NCI-H524 (cell line): ENCODE measurements at regions not wholly inside any gene's neighbourhood (a gene's known extent, or its start where the extent isn't known, plus 50 kb on each side); places are given as distances from the start of the nearest gene placed in this dataset.
A peak's percentile ranks its signal among the peaks of the same experiment; 100 is the strongest.

Source experiments
- DNase-seq, 2 experiments: peaks; one replicate each; lab custom pipeline; 2025; lab: John Stamatoyannopoulos, UW

- no peak for DNase-seq
Observed at GRCh38 chr16:80418517-80419355, 122.1 kb upstream of the DYNLRB2 start.

- DNase-seq = no peak
Observed at GRCh38 chr16:80417706-80418271, 123.0 kb upstream of the DYNLRB2 start.

- DNase-seq = no peak
Observed at GRCh38 chr16:80408014-80408413, 132.8 kb upstream of the DYNLRB2 start.

GRCh38 chr16:80407265-80407987 is 133.4 kb upstream of the DYNLRB2 start:
- DNase-seq = no peak

GRCh38 chr16:80404847-80405246 is 135.9 kb upstream of the DYNLRB2 start:
- no peak for DNase-seq

- no peak for DNase-seq
Observed at GRCh38 chr16:80403894-80404293, 136.9 kb upstream of the DYNLRB2 start.

- DNase-seq = no peak
Observed at GRCh38 chr16:80390871-80391489, 149.8 kb upstream of the DYNLRB2 start.

- DNase-seq = no peak
Observed at GRCh38 chr16:80390046-80390445, 150.7 kb upstream of the DYNLRB2 start.

- DNase-seq = no peak
Observed at GRCh38 chr16:80389338-80389737, 151.5 kb upstream of the DYNLRB2 start.

- DNase-seq = no peak
Observed at GRCh38 chr16:80387318-80387921, 153.4 kb upstream of the DYNLRB2 start.

- DNase-seq = no peak
Observed at GRCh38 chr16:80384862-80385261, 155.9 kb upstream of the DYNLRB2 start.

GRCh38 chr16:80380514-80380913 is 160.3 kb upstream of the DYNLRB2 start:
- peak; percentile 83 to 88 for DNase-seq

- no peak for DNase-seq
Observed at GRCh38 chr16:80377096-80377956, 163.5 kb upstream of the DYNLRB2 start.

- DNase-seq = no peak
Observed at GRCh38 chr16:80375973-80376372, 164.8 kb upstream of the DYNLRB2 start.

- DNase-seq = no peak
Observed at GRCh38 chr16:80375513-80375912, 165.3 kb upstream of the DYNLRB2 start.

GRCh38 chr16:80372341-80372740 is 168.5 kb upstream of the DYNLRB2 start:
- no peak for DNase-seq

- DNase-seq = peak; percentile 28 to 62
Observed at GRCh38 chr16:80369138-80369958, 171.4 kb upstream of the DYNLRB2 start.

- no peak for DNase-seq
Observed at GRCh38 chr16:80367037-80367658, 173.6 kb upstream of the DYNLRB2 start.

- DNase-seq = no peak
Observed at GRCh38 chr16:80366023-80366422, 174.8 kb upstream of the DYNLRB2 start.

GRCh38 chr16:80362816-80363215 is 178.0 kb upstream of the DYNLRB2 start:
- no peak for DNase-seq
